SK-N-DZ (cell line): ENCODE measurements at regions not wholly inside any gene's neighbourhood (a gene's known extent, or its start where the extent isn't known, plus 50 kb on each side); places are given as distances from the start of the nearest gene placed in this dataset.
A peak's percentile ranks its signal among the peaks of the same experiment; 100 is the strongest.
"Not testable (repeated sequence)": the region's sequence is repeated elsewhere in the genome, so short reads cannot be mapped to it uniquely, and the experiment has no call there.

Experiments
- DNase-seq: peaks from one replicate; pipeline ENCODE4 v3.0.0-alpha.2; 2015; ENCODE audit warnings: low spot score

GRCh38 chr5:166708291-166708690 lies 1583.2 kb upstream of the WWC1 start:
- no peak for DNase-seq

- DNase-seq, result no peak
These were observed 1581.8 kb upstream of the WWC1 start for GRCh38 chr5:166709691-166710090.

- DNase-seq, result no peak
These were observed 1581.2 kb upstream of the WWC1 start for GRCh38 chr5:166710271-166710670.

- no peak for DNase-seq
These were observed 1578.8 kb upstream of the WWC1 start for GRCh38 chr5:166712447-166713185.

GRCh38 chr5:166713295-166713694 lies 1578.2 kb upstream of the WWC1 start:
- no peak for DNase-seq

- DNase-seq, result peak; percentile 21
These were observed 1574.5 kb upstream of the WWC1 start for GRCh38 chr5:166716856-166717492.

- DNase-seq, result no peak
These were observed 1571.5 kb upstream of the WWC1 start for GRCh38 chr5:166719991-166720390.

- DNase-seq, result no peak
These were observed 1568.5 kb upstream of the WWC1 start for GRCh38 chr5:166722939-166723338.

- no peak for DNase-seq
These were observed 1567.2 kb upstream of the WWC1 start for GRCh38 chr5:166724284-166724683.

GRCh38 chr5:166725593-166725992 lies 1565.9 kb upstream of the WWC1 start:
- peak; percentile 20 for DNase-seq

GRCh38 chr5:166726406-166726805 lies 1565.0 kb upstream of the WWC1 start:
- no peak for DNase-seq

- DNase-seq, result not testable (repeated sequence)
These were observed 1548.5 kb upstream of the WWC1 start for GRCh38 chr5:166742951-166743350.

GRCh38 chr5:166746506-166746905 lies 1544.9 kb upstream of the WWC1 start:
- DNase-seq, result no peak

- DNase-seq, result no peak
These were observed 1541.1 kb upstream of the WWC1 start for GRCh38 chr5:166750376-166750775.

GRCh38 chr5:166758151-166758550 lies 1533.3 kb upstream of the WWC1 start:
- no peak for DNase-seq

GRCh38 chr5:166767858-166768257 lies 1523.6 kb upstream of the WWC1 start:
- DNase-seq, result no peak

- no peak for DNase-seq
These were observed 1522.9 kb upstream of the WWC1 start for GRCh38 chr5:166768536-166768935.

- no peak for DNase-seq
These were observed 1518.7 kb upstream of the WWC1 start for GRCh38 chr5:166772770-166773169.

- DNase-seq, result peak; percentile 52
These were observed 1509.7 kb upstream of the WWC1 start for GRCh38 chr5:166781737-166782136.

GRCh38 chr5:166784545-166785078 lies 1506.8 kb upstream of the WWC1 start:
- no peak for DNase-seq

- no peak for DNase-seq
These were observed 1505.3 kb upstream of the WWC1 start for GRCh38 chr5:166786178-166786577.

GRCh38 chr5:166786889-166787288 lies 1504.6 kb upstream of the WWC1 start:
- no peak for DNase-seq

GRCh38 chr5:166788050-166788449 lies 1503.4 kb upstream of the WWC1 start:
- DNase-seq, result peak; percentile 78
